Hepatocyte (in vitro differentiated cells): ENCODE measurements at regions not wholly inside any gene's neighbourhood (a gene's known extent, or its start where the extent isn't known, plus 50 kb on each side); places are given as distances from the start of the nearest gene placed in this dataset.

ENCODE experiments used
- DNase-seq: peaks from one replicate; pipeline ENCODE4 v3.0.0-alpha.2; 2016; ENCODE audit warnings: low spot score
- H2AFZ ChIP-seq: fragments of 200-600 bp; sonication (generic); 2 replicates; pipeline ENCODE4 v1.6.0; 2016; ENCODE audit warnings: antibody characterized with exemption, mild to moderate bottlenecking
- H3K27ac ChIP-seq: fragments of 200-600 bp; sonication (generic); 2 replicates; pipeline ENCODE4 v1.5.1; 2016; ENCODE audit warnings: mild to moderate bottlenecking
- H3K27me3 ChIP-seq: fragments of 200-600 bp; sonication (generic); 2 replicates; pipeline ENCODE4 v1.6.1; 2016
- H3K36me3 ChIP-seq: fragments of 200-600 bp; sonication (generic); replicated peaks from 2 replicates; pipeline ENCODE4 v1.5.1; 2016; ENCODE audit warnings: low read depth; ENCODE audit not compliant: insufficient read depth
- H3K4me1 ChIP-seq: fragments of 200-600 bp; sonication (generic); 2 replicates; pipeline ENCODE4 v1.5.1; 2016; ENCODE audit warnings: mild to moderate bottlenecking, moderate library complexity; ENCODE audit not compliant: insufficient read depth
- H3K4me2 ChIP-seq: fragments of 200-600 bp; sonication (generic); 2 replicates; pipeline ENCODE4 v1.6.0; 2016
- H3K4me3 ChIP-seq: fragments of 200-600 bp; sonication (generic); 2 replicates; pipeline ENCODE4 v1.5.1; 2016; ENCODE audit warnings: mild to moderate bottlenecking
- H3K79me2 ChIP-seq: fragments of 200-600 bp; sonication (generic); 2 replicates; pipeline ENCODE4 v1.6.0; 2017; ENCODE audit warnings: mild to moderate bottlenecking
- H3K9me2 ChIP-seq: fragments of 200-600 bp; sonication (generic); replicated peaks from 2 replicates; pipeline ENCODE4 v1.6.0; 2017; ENCODE audit warnings: mild to moderate bottlenecking; ENCODE audit not compliant: insufficient read depth
- H3K9me3 ChIP-seq: fragments of 200-600 bp; sonication (generic); 2 replicates; pipeline ENCODE4 v1.5.1; 2016; ENCODE audit warnings: low read depth, mild to moderate bottlenecking
- H4K20me1 ChIP-seq: fragments of 200-600 bp; sonication (generic); 2 replicates; pipeline ENCODE4 v1.6.0; 2016; ENCODE audit warnings: mild to moderate bottlenecking; ENCODE audit not compliant: insufficient read depth, poor library complexity, severe bottlenecking
- CTCF ChIP-seq: fragments of 200-600 bp; sonication (generic); IDR thresholded peaks from 2 replicates; pipeline ENCODE4 v1.5.1; 2016; ENCODE audit warnings: antibody characterized with exemption, mild to moderate bottlenecking; ENCODE audit not compliant: poor library complexity
- EZH2 ChIP-seq: fragments of 200-600 bp; sonication (generic); IDR thresholded peaks from 2 replicates; pipeline ENCODE4 v1.6.1; 2016; ENCODE audit warnings: antibody characterized with exemption, mild to moderate bottlenecking, borderline replicate concordance
- EZH2phosphoT487 ChIP-seq: fragments of 200-600 bp; sonication (generic); IDR thresholded peaks from one replicate; pipeline ENCODE4 v1.6.1; 2018; ENCODE audit warnings: antibody characterized with exemption, mild to moderate bottlenecking, low read depth, moderate library complexity; ENCODE audit not compliant: unreplicated experiment, severe bottlenecking
- WGBS: methylation state at CpG from one replicate; pipeline ENCODE4 v1.1.6; 2016; ENCODE audit warnings: low lambda C conversion rate; ENCODE audit errors: missing lambda C conversion rate; 5-methylcytosine and 5-hydroxymethylcytosine counted together

GRCh38 chr4:38468339-38468866, 195.6 kb upstream of the KLF3 start:
- Histone ChIP-seq H3K36me3 (no peaks in the 10 kb centered on the region), H3K4me1 (peaks cover 8% of the 10 kb centered on the region), H3K27me3 (no peaks in the 10 kb centered on the region), H3K9me3 (peaks cover 4% of the 10 kb centered on the region), H3K4me3 (no peak overlapping the region), H3K79me2 (no peaks in the 10 kb centered on the region), H2AFZ (no peak overlapping the region), H3K9me2 (no peaks in the 10 kb centered on the region), H4K20me1 (no peaks in the 10 kb centered on the region), H3K27ac (no peak overlapping the region), H3K4me2 (no peak overlapping the region)
- TF ChIP-seq EZH2 (no peak), EZH2phosphoT487 (no peak), CTCF (no peak)
- WGBS, result 84% methylated on average over 3 of the region's 3 CpGs
- DNase-seq, result no peak

GRCh38 chr4:38469410-38469809, 194.6 kb upstream of the KLF3 start:
- Histone ChIP-seq H3K4me1 (peaks cover 8% of the 10 kb centered on the region), H3K27ac (no peak overlapping the region), H3K36me3 (no peaks in the 10 kb centered on the region), H3K9me3 (peaks cover 4% of the 10 kb centered on the region), H2AFZ (no peak overlapping the region), H4K20me1 (no peaks in the 10 kb centered on the region), H3K4me3 (no peak overlapping the region), H3K79me2 (no peaks in the 10 kb centered on the region), H3K9me2 (no peaks in the 10 kb centered on the region), H3K4me2 (no peak overlapping the region), H3K27me3 (no peaks in the 10 kb centered on the region)
- no peak for DNase-seq
- 84% methylated on average over 3 of the region's 3 CpGs for WGBS
- TF ChIP-seq EZH2 (no peak), CTCF (no peak), EZH2phosphoT487 (no peak)

- TF ChIP-seq CTCF (no peak), EZH2phosphoT487 (no peak), EZH2 (no peak)
- no peaks in the 10 kb centered on the region for H3K27me3 ChIP-seq
- H3K4me1 ChIP-seq, result peaks cover 8% of the 10 kb centered on the region
- H3K9me2 ChIP-seq, result no peaks in the 10 kb centered on the region
- H3K27ac ChIP-seq, result no peak overlapping the region
- no peak overlapping the region for H3K4me3 ChIP-seq
- no peaks in the 10 kb centered on the region for H3K36me3 ChIP-seq
- WGBS, result 96% methylated on average over 2 of the region's 2 CpGs
- H3K4me2 ChIP-seq, result no peak overlapping the region
- no peak overlapping the region for H2AFZ ChIP-seq
- no peaks in the 10 kb centered on the region for H4K20me1 ChIP-seq
- peaks cover 4% of the 10 kb centered on the region for H3K9me3 ChIP-seq
- no peaks in the 10 kb centered on the region for H3K79me2 ChIP-seq
- no peak for DNase-seq
Observed at GRCh38 chr4:38470735-38471262, 193.2 kb upstream of the KLF3 start.
